Neural cell (in vitro differentiated cells): ENCODE measurements at regions not wholly inside any gene's neighbourhood (a gene's known extent, or its start where the extent isn't known, plus 50 kb on each side); places are given as distances from the start of the nearest gene placed in this dataset.

Experiments
- H2AFZ ChIP-seq: fragments of 200-600, 300-800 bp; sonication (generic), shearing (Covaris generic); 2 replicates; pipeline ENCODE4 v1.6.0; 2014; ENCODE audit warnings: low read depth, mild to moderate bottlenecking, antibody characterized with exemption, low read length, moderate library complexity
- H3F3A ChIP-seq: fragments of 200-600 bp; shearing (Covaris generic); 2 replicates; pipeline ENCODE4 v1.6.1; 2016; ENCODE audit warnings: mild to moderate bottlenecking, moderate library complexity, mixed read lengths, antibody characterized with exemption, low read length; ENCODE audit not compliant: insufficient read depth, poor library complexity, severe bottlenecking
- H3K27ac ChIP-seq: fragments of 200-600, 300-800 bp; sonication (generic), shearing (Covaris generic); 2 replicates; pipeline ENCODE4 v1.5.1; 2014; ENCODE audit warnings: mild to moderate bottlenecking, low read length, moderate library complexity
- H3K27me3 ChIP-seq: fragments of 300-800, 200-600 bp; sonication (generic), shearing (Covaris generic); 2 replicates; pipeline ENCODE4 v1.6.0; 2014; ENCODE audit warnings: mild to moderate bottlenecking, low read depth, low read length, moderate library complexity; ENCODE audit not compliant: insufficient read depth
- H3K36me3 ChIP-seq: fragments of 300-800, 200-600 bp; sonication (generic), shearing (Covaris generic); 2 replicates; pipeline ENCODE4 v1.5.1; 2014; ENCODE audit warnings: mild to moderate bottlenecking, antibody characterized with exemption, low read length, moderate library complexity; ENCODE audit not compliant: insufficient read depth
- H3K4me2 ChIP-seq: fragments of 300-800, 200-600 bp; sonication (generic), shearing (Covaris generic); 2 replicates; pipeline ENCODE4 v1.6.0; 2014; ENCODE audit warnings: mild to moderate bottlenecking, low read length
- H3K4me3 ChIP-seq: fragments of 300-800, 200-600 bp; sonication (generic), shearing (Covaris generic); 2 replicates; pipeline ENCODE4 v1.5.1; 2014; ENCODE audit warnings: mild to moderate bottlenecking, low read length, moderate library complexity
- H3K79me2 ChIP-seq: fragments of 200-600 bp; shearing (Covaris generic); replicated peaks from 2 replicates; pipeline ENCODE4 v1.6.0; 2014; ENCODE audit warnings: mild to moderate bottlenecking, low read length, moderate library complexity; ENCODE audit not compliant: insufficient read depth
- H3K9ac ChIP-seq: fragments of 300-800, 200-600 bp; sonication (generic), shearing (Covaris generic); 2 replicates; pipeline ENCODE4 v1.6.1; 2016; ENCODE audit warnings: mild to moderate bottlenecking, low read length, mixed read lengths
- H3K9me2 ChIP-seq: fragments of 200-600 bp; shearing (Covaris generic); 2 replicates; pipeline ENCODE4 v1.6.1; 2016; ENCODE audit warnings: mild to moderate bottlenecking, low read length, mixed read lengths; ENCODE audit not compliant: insufficient read depth
- H3K9me3 ChIP-seq: fragments of 200-600, 300-800 bp; sonication (generic), shearing (Covaris generic); 2 replicates; pipeline ENCODE4 v1.6.1; 2016; ENCODE audit warnings: mild to moderate bottlenecking, mixed run types, low read length, moderate library complexity, mixed read lengths
- H4K20me1 ChIP-seq: fragments of 200-600 bp; shearing (Covaris generic); 2 replicates; pipeline ENCODE4 v1.6.1; 2016; ENCODE audit warnings: mild to moderate bottlenecking, mixed run types; ENCODE audit not compliant: insufficient read depth
- CTCF ChIP-seq: fragments of 450-650 bp; IDR thresholded peaks from 2 replicates; pipeline ENCODE4 v1.5.1; 2014; ENCODE audit warnings: antibody characterized with exemption, mild to moderate bottlenecking, moderate library complexity; ENCODE audit not compliant: poor library complexity, severe bottlenecking
- EP300 ChIP-seq: fragments of 450-650 bp; conservative IDR thresholded peaks from 2 replicates; pipeline ENCODE4 v1.6.1; 2014; ENCODE audit warnings: antibody characterized with exemption, mild to moderate bottlenecking, moderate library complexity; ENCODE audit not compliant: poor library complexity, severe bottlenecking
- EZH2 ChIP-seq: fragments of 200-600, 300-800 bp; shearing (Covaris generic), sonication (generic); IDR thresholded peaks from 2 replicates; pipeline ENCODE4 v1.6.1; 2014; ENCODE audit warnings: antibody characterized with exemption, low read length, borderline replicate concordance, mild to moderate bottlenecking; ENCODE audit not compliant: insufficient read depth, poor library complexity, severe bottlenecking
- MXI1 ChIP-seq: fragments of 450-650 bp; conservative IDR thresholded peaks from 2 replicates; pipeline ENCODE4 v1.6.1; 2014; ENCODE audit warnings: antibody characterized with exemption, mild to moderate bottlenecking; ENCODE audit not compliant: poor library complexity, severe bottlenecking
- POLR2AphosphoS5 ChIP-seq: IDR thresholded peaks from 2 replicates; pipeline ENCODE4 v1.6.1; 2012
- RAD21 ChIP-seq: fragments of 450-650 bp; conservative IDR thresholded peaks from 2 replicates; pipeline ENCODE4 v1.6.1; 2014; ENCODE audit warnings: antibody characterized with exemption, mild to moderate bottlenecking, moderate library complexity
- REST ChIP-seq: IDR thresholded peaks from 2 replicates; pipeline ENCODE4 v1.6.1; 2012; ENCODE audit warnings: borderline replicate concordance
- SMC3 ChIP-seq: fragments of 450-650 bp; conservative IDR thresholded peaks from 2 replicates; pipeline ENCODE4 v1.6.1; 2014; ENCODE audit warnings: antibody characterized with exemption, mild to moderate bottlenecking, moderate library complexity; ENCODE audit not compliant: poor library complexity
- TAF1 ChIP-seq: IDR thresholded peaks from 2 replicates; pipeline ENCODE4 v1.6.1; 2012; ENCODE audit warnings: low read depth

- H3K9me3 ChIP-seq, result no peaks in the 10 kb centered on the region
- no peak overlapping the region for H3K27ac ChIP-seq
- H4K20me1 ChIP-seq, result no peaks in the 10 kb centered on the region
- H3K4me3 ChIP-seq, result no peak overlapping the region
- TF ChIP-seq REST (no peak), EZH2 (no peak), TAF1 (no peak), RAD21 (no peak), POLR2AphosphoS5 (no peak), MXI1 (no peak), CTCF (no peak)
- no peaks in the 10 kb centered on the region for H3K27me3 ChIP-seq
- no peak overlapping the region for H3K9ac ChIP-seq
- H3F3A ChIP-seq, result no peaks in the 10 kb centered on the region
- no peak overlapping the region for H3K4me2 ChIP-seq
- H3K9me2 ChIP-seq, result no peaks in the 10 kb centered on the region
- H3K36me3 ChIP-seq, result no peaks in the 10 kb centered on the region
- H2AFZ ChIP-seq, result no peak overlapping the region
- no peaks in the 10 kb centered on the region for H3K79me2 ChIP-seq
These were observed 240.4 kb downstream of the IKZF2 start for GRCh38 chr2:212911011-212911410.

GRCh38 chr2:212908682-212909435 is 242.6 kb downstream of the IKZF2 start:
- H3K27ac ChIP-seq, result no peak overlapping the region
- H2AFZ ChIP-seq, result no peak overlapping the region
- H3K9me2 ChIP-seq, result no peaks in the 10 kb centered on the region
- no peaks in the 10 kb centered on the region for H3F3A ChIP-seq
- no peaks in the 10 kb centered on the region for H3K79me2 ChIP-seq
- H3K9ac ChIP-seq, result no peak overlapping the region
- no peaks in the 10 kb centered on the region for H3K27me3 ChIP-seq
- H4K20me1 ChIP-seq, result no peaks in the 10 kb centered on the region
- TF ChIP-seq TAF1 (no peak), MXI1 (no peak), RAD21 (no peak), POLR2AphosphoS5 (no peak), EZH2 (no peak), REST (no peak), SMC3 (no peak), EP300 (no peak), CTCF (no peak)
- H3K36me3 ChIP-seq, result no peaks in the 10 kb centered on the region
- H3K4me3 ChIP-seq, result no peak overlapping the region
- no peaks in the 10 kb centered on the region for H3K9me3 ChIP-seq
- no peak overlapping the region for H3K4me2 ChIP-seq
